GM12873 (cell line): ENCODE measurements at regions not wholly inside any gene's neighbourhood (a gene's known extent, or its start where the extent isn't known, plus 50 kb on each side); places are given as distances from the start of the nearest gene placed in this dataset.

ENCODE experiments used
- TF ChIP-seq, protein P1 (sequence below): IDR thresholded peaks from 2 replicates; pipeline ENCODE4 v1.5.1; 2012; ENCODE audit warnings: low read depth, mild to moderate bottlenecking, moderate library complexity, low read length, control low read depth; ENCODE audit not compliant: insufficient read depth; ENCODE audit errors: missing control alignments

DNA sequence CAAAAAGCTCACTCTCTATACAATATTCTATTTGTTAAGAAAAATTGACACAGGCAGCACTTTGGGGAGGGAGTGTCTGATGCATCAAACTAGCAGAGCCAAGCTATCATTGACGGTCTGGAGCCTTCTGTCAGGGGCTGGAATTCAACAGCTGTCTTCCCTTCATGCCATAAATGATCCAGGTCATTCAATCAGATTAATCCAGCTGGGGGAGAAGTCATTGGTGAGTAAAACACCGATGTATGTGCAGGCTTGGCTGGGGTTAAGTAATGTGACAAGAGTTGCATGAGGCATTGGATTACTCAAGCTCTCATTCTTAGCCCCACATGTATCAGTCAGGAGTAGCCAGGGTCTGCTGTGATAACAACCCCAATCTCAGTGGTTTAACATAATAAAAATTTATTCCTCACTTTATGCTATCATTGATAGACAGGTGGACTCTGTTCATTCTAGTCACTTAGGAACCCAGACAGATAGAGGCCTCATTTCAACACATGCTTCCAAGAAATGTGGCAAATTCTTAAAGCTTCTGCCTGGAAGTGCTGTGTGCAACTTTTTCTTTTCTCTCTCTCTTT lies 118.1 kb upstream of the GADD45A start:
- TF ChIP-seq, protein P1, sequence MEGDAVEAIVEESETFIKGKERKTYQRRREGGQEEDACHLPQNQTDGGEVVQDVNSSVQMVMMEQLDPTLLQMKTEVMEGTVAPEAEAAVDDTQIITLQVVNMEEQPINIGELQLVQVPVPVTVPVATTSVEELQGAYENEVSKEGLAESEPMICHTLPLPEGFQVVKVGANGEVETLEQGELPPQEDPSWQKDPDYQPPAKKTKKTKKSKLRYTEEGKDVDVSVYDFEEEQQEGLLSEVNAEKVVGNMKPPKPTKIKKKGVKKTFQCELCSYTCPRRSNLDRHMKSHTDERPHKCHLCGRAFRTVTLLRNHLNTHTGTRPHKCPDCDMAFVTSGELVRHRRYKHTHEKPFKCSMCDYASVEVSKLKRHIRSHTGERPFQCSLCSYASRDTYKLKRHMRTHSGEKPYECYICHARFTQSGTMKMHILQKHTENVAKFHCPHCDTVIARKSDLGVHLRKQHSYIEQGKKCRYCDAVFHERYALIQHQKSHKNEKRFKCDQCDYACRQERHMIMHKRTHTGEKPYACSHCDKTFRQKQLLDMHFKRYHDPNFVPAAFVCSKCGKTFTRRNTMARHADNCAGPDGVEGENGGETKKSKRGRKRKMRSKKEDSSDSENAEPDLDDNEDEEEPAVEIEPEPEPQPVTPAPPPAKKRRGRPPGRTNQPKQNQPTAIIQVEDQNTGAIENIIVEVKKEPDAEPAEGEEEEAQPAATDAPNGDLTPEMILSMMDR: no peak

DNA sequence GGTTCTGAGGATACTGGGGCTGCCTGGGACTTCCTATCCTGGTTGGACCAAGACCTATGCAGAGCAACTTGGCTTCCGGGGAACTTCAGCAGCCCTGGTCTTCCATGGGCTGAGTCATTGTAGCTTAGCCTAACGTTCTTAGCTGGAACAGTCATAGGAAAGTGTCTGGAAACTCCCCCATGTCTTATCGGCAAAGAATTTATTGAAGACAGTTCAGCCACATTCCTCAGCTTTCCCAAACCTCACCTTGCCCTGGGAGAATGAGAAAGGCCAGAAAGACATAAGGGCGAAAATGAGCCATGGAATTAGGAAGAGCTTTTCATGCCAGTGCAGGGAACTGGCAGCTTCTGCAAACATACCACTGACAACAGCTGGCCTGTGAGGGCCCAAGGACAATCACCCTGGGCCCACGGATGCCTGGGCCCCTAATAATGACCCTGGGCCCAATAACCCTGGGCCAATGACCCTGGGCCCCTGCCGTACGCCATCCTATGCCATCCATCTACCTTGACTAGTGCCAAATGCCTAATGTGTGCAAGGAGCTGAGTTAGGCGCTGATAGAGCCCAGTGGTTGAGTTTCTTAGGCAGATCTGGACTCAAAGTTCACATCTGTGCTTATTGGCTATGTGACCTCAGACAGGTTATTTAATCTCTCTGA lies 114.4 kb upstream of the GADD45A start:
- TF ChIP-seq, protein P1: no peak

DNA sequence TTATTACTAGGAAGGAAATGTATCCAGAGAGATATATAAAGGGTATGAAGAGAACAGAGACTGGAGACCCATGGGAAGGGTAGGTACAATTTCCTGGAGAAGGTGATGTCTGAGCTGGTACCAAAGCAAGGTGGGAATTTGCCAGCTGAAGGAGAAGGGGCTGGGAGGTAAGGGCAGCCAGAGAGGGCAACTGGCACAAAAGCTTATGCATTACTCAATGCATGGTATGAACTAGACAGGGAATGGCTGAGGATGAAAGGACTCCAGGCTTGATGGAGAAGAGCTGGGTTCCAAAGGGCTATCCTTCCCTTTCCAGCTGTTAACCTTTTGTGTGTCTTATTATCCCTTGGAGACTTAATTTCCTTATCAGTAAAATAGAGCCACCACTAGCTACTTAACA lies 113.6 kb upstream of the GADD45A start:
- TF ChIP-seq, protein P1: no peak

DNA sequence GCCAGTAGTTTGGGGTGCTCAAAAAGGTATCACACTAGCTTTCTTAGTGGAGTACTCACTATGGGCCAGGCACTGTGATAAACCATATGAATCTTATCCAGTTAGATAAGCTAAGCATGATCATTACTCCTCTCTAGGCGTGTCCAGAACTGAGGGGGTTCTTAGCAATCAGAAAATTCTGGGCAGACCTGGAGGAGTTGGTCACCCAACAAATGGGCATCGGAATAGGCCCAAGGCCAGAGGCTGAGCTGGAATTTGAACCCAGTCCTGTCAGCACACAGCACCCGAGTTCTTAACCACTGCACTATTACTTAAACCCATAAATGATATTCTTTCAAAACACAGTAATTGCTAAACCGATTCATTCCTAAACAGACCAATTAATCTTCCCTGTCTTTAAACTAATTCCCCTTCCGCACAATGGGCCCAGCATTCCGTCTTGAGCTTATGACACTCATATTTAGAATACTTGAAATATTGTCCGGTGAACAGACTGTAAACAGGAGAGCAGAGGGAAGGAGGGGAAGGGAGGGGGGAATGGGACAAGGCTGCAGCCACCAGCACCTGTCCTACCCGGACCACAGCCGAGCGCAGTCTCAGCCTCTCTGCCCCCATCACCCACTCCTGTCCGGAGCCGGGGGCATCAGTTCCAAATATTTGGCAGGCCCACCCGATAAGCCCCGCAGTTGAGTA lies 113.0 kb upstream of the GADD45A start:
- TF ChIP-seq, protein P1: no peak

DNA sequence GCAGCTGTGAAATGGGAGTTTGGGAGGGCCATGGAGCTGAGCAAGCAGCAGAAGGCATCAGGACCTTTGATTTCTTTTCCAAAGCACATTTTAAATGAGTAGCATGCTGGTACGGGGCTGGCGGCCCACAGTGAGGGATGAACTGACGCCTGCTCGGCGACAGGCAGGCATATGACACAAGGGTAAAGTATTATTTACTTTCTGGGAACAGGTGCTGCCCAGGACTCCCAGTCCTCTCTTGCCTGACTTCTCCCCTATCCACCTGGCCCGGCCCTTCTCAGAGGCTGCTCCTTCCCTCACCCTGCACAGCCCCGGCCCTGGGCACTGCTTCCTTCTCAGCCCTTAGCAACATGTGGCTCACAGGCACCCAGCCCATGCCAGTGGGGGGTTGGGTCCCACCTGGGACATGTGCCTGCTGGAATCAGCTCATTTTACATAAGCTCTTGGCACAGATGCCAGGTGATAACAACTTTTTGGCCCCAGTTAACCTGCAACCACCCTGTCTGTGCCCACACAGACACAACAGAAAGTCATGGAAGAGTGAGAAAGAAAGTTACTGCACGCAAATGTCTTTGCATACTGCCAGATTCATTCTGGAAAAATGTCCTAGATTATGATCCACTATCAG lies 112.3 kb upstream of the GADD45A start:
- TF ChIP-seq, protein P1: no peak

DNA sequence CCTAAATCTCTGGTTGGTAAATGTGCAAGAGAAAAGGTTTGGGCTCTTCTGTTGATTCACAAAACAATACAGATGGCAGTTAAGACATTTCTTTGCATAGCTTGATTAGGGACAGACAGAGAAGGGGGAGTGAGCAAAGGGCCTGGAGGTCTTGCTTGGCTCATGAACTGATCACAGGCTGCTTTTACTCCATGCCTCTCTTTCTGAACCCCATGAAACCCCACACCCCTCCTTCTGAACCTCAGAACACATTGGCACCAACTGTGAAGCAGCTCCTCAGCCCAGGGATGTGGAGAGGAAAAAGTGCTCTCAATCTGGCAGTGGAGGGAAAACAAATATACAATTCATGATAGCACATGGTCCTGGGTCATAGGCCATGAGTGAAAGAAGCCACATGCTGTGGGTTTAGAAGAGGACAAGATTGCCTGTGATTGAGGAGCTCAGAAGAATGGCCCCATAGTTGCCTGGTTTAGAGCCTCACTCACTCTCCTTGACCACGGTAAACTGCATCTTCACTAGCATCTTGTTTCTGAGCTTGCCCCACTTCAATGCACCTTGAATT lies 111.6 kb upstream of the GADD45A start:
- TF ChIP-seq, protein P1: no peak

DNA sequence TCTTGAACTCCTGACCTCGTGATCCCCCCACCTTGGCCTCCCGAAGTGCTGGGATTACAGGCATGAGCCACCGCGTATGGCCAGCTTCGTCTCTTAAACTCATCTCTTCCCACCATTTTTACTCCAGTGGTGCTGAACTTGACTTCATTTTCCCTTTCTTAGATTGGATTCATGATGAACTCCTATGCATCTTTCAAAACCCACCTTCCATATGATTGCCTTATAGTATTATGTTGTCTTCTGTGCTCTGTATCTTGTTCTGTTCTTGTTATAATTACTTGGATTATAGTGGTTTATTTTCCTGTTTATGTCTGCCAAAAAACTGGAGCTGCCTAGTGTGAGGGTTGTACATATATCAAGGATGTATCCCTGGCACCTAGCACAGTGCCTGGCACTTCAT lies 110.8 kb upstream of the GADD45A start:
- TF ChIP-seq, protein P1: no peak
